GM10248 (cell line): ENCODE measurements at regions not wholly inside any gene's neighbourhood (a gene's known extent, or its start where the extent isn't known, plus 50 kb on each side); places are given as distances from the start of the nearest gene placed in this dataset.

Source experiments
- CTCF ChIA-PET: fragments of 300-600 bp; sonication (Branson Sonifier 250); formaldehyde crosslinking; extraction: SDS; loops from one replicate; lab custom pipeline; 2021; ENCODE audit warnings: antibody characterized with exemption; lab: Yijun Ruan, JAX
- POLR2A ChIA-PET: fragments of 350-650 bp; sonication (Branson Sonifier 250); formaldehyde crosslinking; extraction: SDS; loops from one replicate; lab custom pipeline; 2020; ENCODE audit warnings: antibody characterized with exemption; lab: Yijun Ruan, JAX
- DNase-seq: peaks from one replicate; pipeline ENCODE4 v3.0.0; 2012; ENCODE audit errors: extremely low spot score
- CTCF ChIP-seq: IDR thresholded peaks from 2 replicates; pipeline ENCODE4 v1.5.1; 2012; ENCODE audit warnings: mild to moderate bottlenecking, low read depth; ENCODE audit errors: extremely low read depth, missing control alignments, control extremely low read depth

DNA sequence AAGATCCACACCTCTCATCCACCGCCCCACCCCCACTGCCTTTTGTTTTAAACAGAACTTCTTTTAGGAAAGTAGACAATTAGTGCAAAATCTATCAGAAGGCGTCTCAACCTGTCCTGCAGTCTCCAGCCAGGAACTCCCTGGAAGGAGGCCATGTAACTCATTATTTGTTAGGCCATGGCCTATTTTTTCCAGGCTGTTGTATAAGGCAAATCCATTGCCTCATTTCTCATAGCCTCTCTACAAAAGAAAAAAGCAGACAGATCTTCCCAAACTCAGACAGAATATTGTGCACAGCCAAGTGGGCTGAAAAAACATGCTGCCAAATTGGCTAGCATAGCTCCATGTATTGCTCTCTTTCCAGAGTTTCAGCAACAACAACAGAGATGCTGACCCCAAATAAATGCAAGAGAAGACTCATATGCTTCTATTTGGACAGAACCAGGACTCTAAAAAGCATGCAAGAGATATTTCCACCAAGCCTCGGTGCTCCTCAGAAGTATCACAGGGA lies 770.7 kb upstream of the CXADR start:
- DNase-seq: no peak
- POLR2A ChIA-PET: no interaction called here
- TF ChIP-seq CTCF: no peak
- CTCF ChIA-PET: no interaction called here

GRCh38 chr21:16742741-16743140 lies 770.1 kb upstream of the CXADR start:
- ChIA-PET CTCF (no interaction called here), POLR2A (no interaction called here)
- TF ChIP-seq CTCF: no peak
- no peak for DNase-seq

DNA sequence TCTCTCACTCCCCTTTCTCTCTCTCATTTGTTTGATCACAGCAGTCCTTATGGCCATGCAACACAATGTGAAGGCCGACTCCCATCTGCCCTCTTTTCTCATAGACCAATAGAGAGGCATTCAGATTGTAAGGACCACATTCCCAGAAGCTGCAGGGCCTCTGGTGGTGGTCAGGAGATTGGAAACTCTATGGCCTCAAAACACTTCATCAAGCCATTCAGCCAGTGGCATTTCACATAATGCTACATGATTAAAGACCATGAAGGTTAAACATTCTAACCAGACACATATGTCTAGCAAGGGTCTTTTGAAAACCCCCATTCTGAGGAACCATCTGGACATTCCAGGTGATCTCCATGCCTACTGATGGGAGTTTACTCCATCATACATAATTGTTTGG lies 769.5 kb upstream of the CXADR start:
- CTCF ChIA-PET: no interaction called here
- no peak for DNase-seq
- TF ChIP-seq CTCF: no peak
- POLR2A ChIA-PET: no interaction called here

DNA sequence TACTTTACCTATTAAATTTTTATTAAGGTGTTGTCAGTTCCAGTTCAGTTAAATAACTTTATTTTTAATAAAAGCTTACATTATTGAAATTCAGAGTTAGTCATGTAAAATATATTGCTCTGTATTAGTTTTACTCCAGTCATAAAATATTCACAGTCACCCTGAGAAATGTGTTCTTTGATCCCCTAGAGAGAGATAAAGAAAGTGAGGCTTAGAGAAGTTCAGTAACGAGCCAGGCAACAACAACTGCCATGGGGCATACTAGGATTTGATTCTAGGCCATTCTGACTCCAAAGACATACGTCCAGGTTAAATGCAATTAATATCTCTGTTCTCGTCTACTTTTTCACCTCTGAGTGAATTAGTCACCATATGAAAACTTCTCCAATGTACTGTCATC lies 761.9 kb upstream of the CXADR start:
- POLR2A ChIA-PET: no interaction called here
- DNase-seq: no peak
- no peak for TF ChIP-seq CTCF
- CTCF ChIA-PET: no interaction called here

DNA sequence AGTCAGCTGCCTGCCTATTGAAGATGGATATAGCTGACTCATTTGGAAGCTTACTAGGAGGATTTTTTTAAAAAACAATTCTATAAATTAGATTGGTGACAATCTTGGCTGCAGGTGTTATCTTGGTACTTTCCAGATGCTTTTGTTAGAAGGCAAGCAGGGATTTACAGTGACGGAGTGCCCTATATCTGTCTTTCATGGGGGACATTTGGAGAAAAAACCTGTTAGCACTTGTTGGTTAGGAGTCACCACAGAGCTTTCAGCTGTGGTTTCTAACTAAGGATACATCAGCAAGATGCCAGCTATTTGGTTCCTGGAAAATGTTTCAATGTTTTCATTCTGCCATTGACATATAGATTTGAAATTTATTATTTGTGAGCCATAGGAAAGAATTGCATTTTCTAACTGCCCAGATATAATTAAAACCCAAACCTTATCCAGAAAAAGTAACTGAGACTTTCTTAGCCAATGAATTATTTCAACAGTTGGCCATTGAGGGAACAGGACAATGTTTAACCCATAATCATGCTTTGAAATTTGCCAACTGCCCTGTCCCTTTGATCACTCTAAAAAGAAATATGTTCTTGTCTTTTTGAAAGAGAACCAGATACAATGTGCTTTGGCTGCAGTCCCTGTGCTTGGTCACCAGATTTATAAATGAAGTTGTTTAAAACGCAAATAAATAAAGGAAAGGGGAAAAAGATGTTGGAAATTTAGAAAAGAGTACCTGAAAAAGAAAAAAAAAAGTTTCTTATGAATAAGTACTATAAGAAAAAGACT lies 761.0 kb upstream of the CXADR start:
- DNase-seq: no peak
- no peak for TF ChIP-seq CTCF
- ChIA-PET POLR2A (no interaction called here), CTCF (no interaction called here)

- CTCF ChIA-PET: no interaction called here
- POLR2A ChIA-PET: no interaction called here
- DNase-seq: no peak
- no peak for TF ChIP-seq CTCF
These were observed 760.4 kb upstream of the CXADR start for GRCh38 chr21:16752475-16752857.
